ENCODE measurements at regions not wholly inside any gene's neighbourhood (a gene's known extent, or its start where the extent isn't known, plus 50 kb on each side); places are given as distances from the start of the nearest gene placed in this dataset.

DNA sequence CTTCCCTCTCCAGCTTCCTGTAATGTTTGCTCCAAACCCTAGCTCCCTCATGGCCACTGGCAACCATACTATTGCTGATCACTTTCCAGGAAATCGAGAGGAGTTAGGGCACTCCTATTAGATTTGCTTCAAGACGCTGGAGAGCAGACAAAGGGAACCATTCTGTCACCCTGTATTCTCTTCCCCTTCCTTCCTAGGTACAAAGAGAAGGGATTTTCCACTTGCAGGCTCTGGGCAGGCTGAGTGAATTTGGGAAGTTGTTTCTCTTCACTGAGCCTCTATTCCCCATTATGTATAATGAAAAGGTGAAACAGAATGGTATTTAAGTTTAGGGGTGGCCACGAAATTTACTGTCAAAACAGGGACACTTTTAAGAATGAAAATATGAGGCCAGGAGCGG is 99.4 kb upstream of the LPP start:
- peaks cover 11% of the 10 kb centered on the region for H3K79me1 ChIP-seq (ENCODE audit: low read length)

DNA sequence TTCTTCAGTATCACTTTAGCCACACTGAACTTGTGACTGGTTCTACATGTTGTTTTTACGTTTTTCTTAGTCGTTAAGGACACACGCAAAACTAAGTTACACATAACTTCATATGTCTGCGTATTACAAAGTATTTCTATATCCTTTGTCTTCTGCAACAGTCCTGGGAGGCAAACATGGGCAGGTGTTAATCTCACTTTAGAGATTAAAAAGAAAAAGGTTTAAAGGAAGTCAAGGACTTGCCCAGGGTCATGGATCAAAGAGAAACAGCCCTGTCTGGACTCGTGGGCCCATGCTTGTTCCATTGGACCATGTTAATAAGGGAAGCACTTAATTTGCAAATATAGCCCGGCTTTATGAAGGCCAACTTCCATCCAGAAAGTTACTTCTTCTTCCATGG is 98.6 kb upstream of the LPP start:
- WGBS (ENCODE audit: extremely low coverage, insufficient coverage, insufficient read length), result no CpG with 5 or more reads among the region's 6 CpGs
- H3K9me3 ChIP-seq (ENCODE audit: insufficient read depth, low read depth, low read length), result no peaks in the 10 kb centered on the region
- peaks cover 21 to 24% of the 10 kb centered on the region in 2 experiments for H3K4me1 ChIP-seq (ENCODE audit: control insufficient read depth in 1 of 2, insufficient read depth in 2 of 2, low read length in 2 of 2)
- no peak overlapping the region for H4K12ac ChIP-seq (ENCODE audit: low read depth, low read length)
- H3K18ac ChIP-seq (ENCODE audit: low read length), result no peak overlapping the region
- no peak overlapping the region for H3K23ac ChIP-seq (ENCODE audit: low read length)
- no peak for DNase-seq
- no peak overlapping the region for H3K9ac ChIP-seq (ENCODE audit: low read length)
- no peak overlapping the region for H4K91ac ChIP-seq (ENCODE audit: low read depth, low read length)
- no peak overlapping the region for H3K14ac ChIP-seq (ENCODE audit: low read length)
- no peak overlapping the region for H2AFZ ChIP-seq (ENCODE audit: insufficient read depth, low read length, poor library complexity)
- no peaks in the 10 kb centered on the region for H3K36me3 ChIP-seq (ENCODE audit: control insufficient read depth in 1 of 2, insufficient read depth in 2 of 2, low read length in 2 of 2)
- no peaks in the 10 kb centered on the region for H3K79me2 ChIP-seq (ENCODE audit: control insufficient read depth, insufficient read depth, low read length, poor library complexity)
- H3K27me3 ChIP-seq (ENCODE audit: insufficient read depth, low read length), result no peaks in the 10 kb centered on the region
- H3K4ac ChIP-seq (ENCODE audit: low read depth, low read length), result no peak overlapping the region
- no peak overlapping the region for H3K27ac ChIP-seq (ENCODE audit: low read depth, low read length)
- H2BK5ac ChIP-seq (ENCODE audit: low read depth, low read length, poor library complexity), result no peak overlapping the region
- H2BK120ac ChIP-seq (ENCODE audit: insufficient read depth, low read length, poor library complexity), result no peak overlapping the region
- H3K4me2 ChIP-seq (ENCODE audit: low read length), result no peak overlapping the region
- peaks cover 11% of the 10 kb centered on the region for H3K79me1 ChIP-seq (ENCODE audit: low read length)
- no peak overlapping the region for H4K8ac ChIP-seq (ENCODE audit: low read depth, low read length)
- H3K4me3 ChIP-seq (ENCODE audit: low read depth, low read length), result no peak overlapping the region
- no peak overlapping the region for H2AK5ac ChIP-seq (ENCODE audit: low read length)
- H2BK12ac ChIP-seq (ENCODE audit: low read length), result no peak overlapping the region

More for the DNA sequence above, 99.4 kb upstream of the LPP start:
- no peak for DNase-seq
- Histone ChIP-seq H2BK120ac (ENCODE audit: insufficient read depth, low read length, poor library complexity) (no peak overlapping the region), H4K8ac (ENCODE audit: low read depth, low read length) (no peak overlapping the region), H4K12ac (ENCODE audit: low read depth, low read length) (no peak overlapping the region), H2BK5ac (ENCODE audit: low read depth, low read length, poor library complexity) (no peak overlapping the region), H4K91ac (ENCODE audit: low read depth, low read length) (no peak overlapping the region), H3K4ac (ENCODE audit: low read depth, low read length) (no peak overlapping the region), H3K27ac (ENCODE audit: low read depth, low read length) (no peak overlapping the region), H3K9ac (ENCODE audit: low read length) (no peak overlapping the region), H3K14ac (ENCODE audit: low read length) (no peak overlapping the region), H3K18ac (ENCODE audit: low read length) (no peak overlapping the region), H3K4me1 (ENCODE audit: control insufficient read depth in 1 of 2, insufficient read depth in 2 of 2, low read length in 2 of 2) (peaks cover 18 to 21% of the 10 kb centered on the region in 2 experiments), H2AK5ac (ENCODE audit: low read length) (no peak overlapping the region), H3K9me3 (ENCODE audit: insufficient read depth, low read depth, low read length) (no peaks in the 10 kb centered on the region), H2BK12ac (ENCODE audit: low read length) (peak overlapping the region; percentile 6), H3K79me2 (ENCODE audit: control insufficient read depth, insufficient read depth, low read length, poor library complexity) (no peaks in the 10 kb centered on the region), H3K27me3 (ENCODE audit: insufficient read depth, low read length) (no peaks in the 10 kb centered on the region), H3K4me3 (ENCODE audit: low read depth, low read length) (no peak overlapping the region), H3K23ac (ENCODE audit: low read length) (no peak overlapping the region), H3K36me3 (ENCODE audit: control insufficient read depth in 1 of 2, insufficient read depth in 2 of 2, low read length in 2 of 2) (no peaks in the 10 kb centered on the region), H2AFZ (ENCODE audit: insufficient read depth, low read length, poor library complexity) (no peak overlapping the region), H3K4me2 (ENCODE audit: low read length) (no peak overlapping the region)
- WGBS (ENCODE audit: extremely low coverage, insufficient coverage, insufficient read length), result no CpG with 5 or more reads among the region's 4 CpGs

DNA sequence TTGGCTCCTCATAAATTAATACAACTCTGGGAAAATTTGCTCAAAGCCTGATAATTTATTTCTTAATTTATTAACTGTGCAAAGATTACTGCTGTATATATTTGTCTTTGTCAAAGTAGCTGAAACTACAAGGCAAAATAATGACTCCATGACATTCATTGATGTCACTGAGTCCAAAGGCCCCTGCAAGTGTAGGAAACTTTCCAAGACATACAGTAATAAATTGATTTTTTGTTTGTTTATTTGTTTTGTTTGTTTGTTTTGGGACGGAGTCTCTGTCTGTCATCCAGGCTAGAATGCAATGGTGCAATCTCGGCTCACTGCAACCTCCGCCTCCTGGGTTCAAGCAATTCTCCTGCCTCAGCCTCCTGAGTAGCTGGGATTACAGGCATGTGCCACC is 96.8 kb upstream of the LPP start:
- Histone ChIP-seq H3K36me3 (ENCODE audit: control insufficient read depth in 1 of 2, insufficient read depth in 2 of 2, low read length in 2 of 2) (no peaks in the 10 kb centered on the region), H3K79me1 (ENCODE audit: low read length) (peaks cover 7% of the 10 kb centered on the region), H3K4ac (ENCODE audit: low read depth, low read length) (no peak overlapping the region), H3K18ac (ENCODE audit: low read length) (no peak overlapping the region), H4K8ac (ENCODE audit: low read depth, low read length) (no peak overlapping the region), H2BK5ac (ENCODE audit: low read depth, low read length, poor library complexity) (no peak overlapping the region), H3K9ac (ENCODE audit: low read length) (no peak overlapping the region), H3K79me2 (ENCODE audit: control insufficient read depth, insufficient read depth, low read length, poor library complexity) (no peaks in the 10 kb centered on the region), H3K4me2 (ENCODE audit: low read length) (no peak overlapping the region), H3K27me3 (ENCODE audit: insufficient read depth, low read length) (no peaks in the 10 kb centered on the region), H2AFZ (ENCODE audit: insufficient read depth, low read length, poor library complexity) (no peak overlapping the region), H3K4me3 (ENCODE audit: low read depth, low read length) (no peak overlapping the region), H4K12ac (ENCODE audit: low read depth, low read length) (no peak overlapping the region), H3K23ac (ENCODE audit: low read length) (no peak overlapping the region), H3K9me3 (ENCODE audit: insufficient read depth, low read depth, low read length) (no peaks in the 10 kb centered on the region), H3K14ac (ENCODE audit: low read length) (no peak overlapping the region), H3K4me1 (ENCODE audit: control insufficient read depth in 1 of 2, insufficient read depth in 2 of 2, low read length in 2 of 2) (peaks cover 16 to 25% of the 10 kb centered on the region in 2 experiments), H2AK5ac (ENCODE audit: low read length) (no peak overlapping the region), H3K27ac (ENCODE audit: low read depth, low read length) (no peak overlapping the region), H2BK120ac (ENCODE audit: insufficient read depth, low read length, poor library complexity) (no peak overlapping the region), H4K91ac (ENCODE audit: low read depth, low read length) (no peak overlapping the region), H2BK12ac (ENCODE audit: low read length) (no peak overlapping the region)
- no peak for DNase-seq
- WGBS (ENCODE audit: extremely low coverage, insufficient coverage, insufficient read length), result no CpG with 5 or more reads among the region's 3 CpGs

DNA sequence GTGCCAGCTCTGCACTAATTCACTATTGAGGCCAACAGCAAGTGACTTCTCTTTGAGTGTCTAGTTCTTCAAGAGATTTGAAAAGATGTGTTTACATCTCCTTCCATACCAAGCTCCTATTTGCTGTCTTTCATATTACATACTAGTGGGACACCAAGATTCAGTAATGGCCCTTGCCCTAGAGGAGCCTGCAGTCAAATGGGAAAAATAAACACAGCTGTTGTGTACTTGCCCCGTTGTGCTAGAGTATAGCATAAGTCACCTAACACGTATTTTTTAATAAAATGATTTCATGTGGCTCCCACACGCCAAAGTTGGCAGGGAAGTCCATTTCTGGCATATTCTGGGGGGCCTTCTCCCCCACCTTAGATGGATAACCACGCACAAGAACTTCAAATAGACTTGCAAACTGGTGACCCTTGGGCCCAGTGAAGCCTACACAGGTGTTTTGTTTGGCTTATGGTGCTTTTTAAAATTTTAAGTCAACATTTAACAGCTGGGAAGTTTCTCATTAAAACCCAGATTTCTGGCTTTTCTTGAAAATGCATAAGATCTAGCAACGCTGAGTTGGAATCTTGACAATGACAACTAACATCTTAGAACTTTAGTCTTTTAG is 95.3 kb upstream of the LPP start:
- no peaks in the 10 kb centered on the region for H3K27me3 ChIP-seq (ENCODE audit: insufficient read depth, low read length)
- WGBS (ENCODE audit: extremely low coverage, insufficient coverage, insufficient read length), result no CpG with 5 or more reads among the region's 5 CpGs
- H3K23ac ChIP-seq (ENCODE audit: low read length), result no peak overlapping the region
- H2AK5ac ChIP-seq (ENCODE audit: low read length), result no peak overlapping the region
- DNase-seq, result no peak
- no peak overlapping the region for H3K4me2 ChIP-seq (ENCODE audit: low read length)
- no peak overlapping the region for H2BK12ac ChIP-seq (ENCODE audit: low read length)
- H3K79me2 ChIP-seq (ENCODE audit: control insufficient read depth, insufficient read depth, low read length, poor library complexity), result no peaks in the 10 kb centered on the region
- no peak overlapping the region for H4K91ac ChIP-seq (ENCODE audit: low read depth, low read length)
- no peak overlapping the region for H2BK120ac ChIP-seq (ENCODE audit: insufficient read depth, low read length, poor library complexity)
- no peak overlapping the region for H3K4me3 ChIP-seq (ENCODE audit: low read depth, low read length)
- no peak overlapping the region for H3K18ac ChIP-seq (ENCODE audit: low read length)
- no peaks in the 10 kb centered on the region for H3K79me1 ChIP-seq (ENCODE audit: low read length)
- no peak overlapping the region for H4K8ac ChIP-seq (ENCODE audit: low read depth, low read length)
- H3K4ac ChIP-seq (ENCODE audit: low read depth, low read length), result no peak overlapping the region
- no peak overlapping the region for H2AFZ ChIP-seq (ENCODE audit: insufficient read depth, low read length, poor library complexity)
- H3K14ac ChIP-seq (ENCODE audit: low read length), result no peak overlapping the region
- H3K9me3 ChIP-seq (ENCODE audit: insufficient read depth, low read depth, low read length), result no peaks in the 10 kb centered on the region
- no peaks in the 10 kb centered on the region for H3K36me3 ChIP-seq (ENCODE audit: control insufficient read depth in 1 of 2, insufficient read depth in 2 of 2, low read length in 2 of 2)
- no peak overlapping the region for H2BK5ac ChIP-seq (ENCODE audit: low read depth, low read length, poor library complexity)
- no peak overlapping the region for H3K9ac ChIP-seq (ENCODE audit: low read length)
- H3K27ac ChIP-seq (ENCODE audit: low read depth, low read length), result no peak overlapping the region
- H3K4me1 ChIP-seq (ENCODE audit: control insufficient read depth in 1 of 2, insufficient read depth in 2 of 2, low read length in 2 of 2), result peaks cover 4 to 11% of the 10 kb centered on the region in 2 experiments
- H4K12ac ChIP-seq (ENCODE audit: low read depth, low read length), result no peak overlapping the region
